ENCODE measurements at regions not wholly inside any gene's neighbourhood (a gene's known extent, or its start where the extent isn't known, plus 50 kb on each side); places are given as distances from the start of the nearest gene placed in this dataset.
A peak's percentile ranks its signal among the peaks of the same experiment; 100 is the strongest.
"Not testable (repeated sequence)": the region's sequence is repeated elsewhere in the genome, so short reads cannot be mapped to it uniquely, and the experiment has no call there.

- CTCF ChIA-PET; H3K4me3 Mint-ChIP-seq; ATAC-seq (replicated peaks in 1 of 4); H3K36me3 Mint-ChIP-seq; H3K36me3 ChIP-seq (ENCODE audit: control insufficient read depth in 2 of 2, extremely low read depth in 1 of 2, insufficient read depth in 1 of 2, low read length in 1 of 2); H3K4me1 Mint-ChIP-seq; H3K27me3 ChIP-seq (replicated peaks in 1 of 2; ENCODE audit: control insufficient read depth in 2 of 2, extremely low read depth in 1 of 2, insufficient read depth in 2 of 2, low read length in 1 of 2); H3K4me3 ChIP-seq (ENCODE audit: control insufficient read depth in 1 of 2, extremely low read depth in 1 of 2, low read length in 1 of 2); H3K4me1 ChIP-seq (ENCODE audit: control insufficient read depth in 1 of 2, extremely low read depth in 1 of 2, insufficient read depth in 2 of 2, low read length in 2 of 2); H3K27ac Mint-ChIP-seq; H3K27me3 Mint-ChIP-seq; POLR2A ChIA-PET; DNase-seq; H3K9me3 ChIP-seq; H3K27ac ChIP-seq (ENCODE audit: low read length): not testable (repeated sequence)
- peaks cover 17 to 30% (median 23%) of the 10 kb centered on the region in 3 donors for H3K9me3 Mint-ChIP-seq
- 100% methylated on average over 2 of the region's 3 CpGs for WGBS (ENCODE audit: insufficient coverage)
These were observed 63.8 kb downstream of the OR4A15 start for GRCh38 chr11:55431541-55431940.

- Histone ChIP-seq H3K27me3 (replicated peaks in 1 of 2; ENCODE audit: control insufficient read depth in 2 of 2, extremely low read depth in 1 of 2, insufficient read depth in 2 of 2, low read length in 1 of 2) (no peaks in the 10 kb centered on the region), H3K27ac (ENCODE audit: low read length) (no peak overlapping the region), H3K36me3 (ENCODE audit: control insufficient read depth in 2 of 2, extremely low read depth in 1 of 2, insufficient read depth in 1 of 2, low read length in 1 of 2) (no peaks in the 10 kb centered on the region), H3K9me3 (peaks cover 6% of the 10 kb centered on the region), H3K4me1 (ENCODE audit: control insufficient read depth in 1 of 2, extremely low read depth in 1 of 2, insufficient read depth in 2 of 2, low read length in 2 of 2) (no peaks in the 10 kb centered on the region), H3K4me3 (ENCODE audit: control insufficient read depth in 1 of 2, extremely low read depth in 1 of 2, low read length in 1 of 2) (no peak overlapping the region)
- Mint-ChIP-seq H3K27ac (no peak overlapping the region), H3K27me3 (no peaks in the 10 kb centered on the region), H3K4me1 (no peaks in the 10 kb centered on the region), H3K36me3 (no peaks in the 10 kb centered on the region), H3K9me3 (peaks cover 0 to 26% (median 26%) of the 10 kb centered on the region in 3 donors), H3K4me3 (no peak overlapping the region)
- POLR2A ChIA-PET = no interaction called here
- WGBS (ENCODE audit: insufficient coverage) = no CpG with 5 or more reads among the region's 2 CpGs
- DNase-seq (no peak), ATAC-seq (replicated peaks in 1 of 4) (no peak)
- CTCF ChIA-PET = no interaction called here
These were observed 89.9 kb downstream of the OR4A15 start for GRCh38 chr11:55457641-55458040.

- H3K9me3 Mint-ChIP-seq = peaks cover 0 to 22% (median 22%) of the 10 kb centered on the region in 3 donors
- H3K4me3 ChIP-seq (ENCODE audit: control insufficient read depth in 1 of 2, extremely low read depth in 1 of 2, low read length in 1 of 2); H3K9me3 ChIP-seq; DNase-seq; ATAC-seq (replicated peaks in 1 of 4); H3K4me1 ChIP-seq (ENCODE audit: control insufficient read depth in 1 of 2, extremely low read depth in 1 of 2, insufficient read depth in 2 of 2, low read length in 2 of 2); H3K4me3 Mint-ChIP-seq; POLR2A ChIA-PET; H3K27ac Mint-ChIP-seq; H3K27me3 Mint-ChIP-seq; H3K4me1 Mint-ChIP-seq; H3K27ac ChIP-seq (ENCODE audit: low read length); H3K36me3 ChIP-seq (ENCODE audit: control insufficient read depth in 2 of 2, extremely low read depth in 1 of 2, insufficient read depth in 1 of 2, low read length in 1 of 2); H3K27me3 ChIP-seq (replicated peaks in 1 of 2; ENCODE audit: control insufficient read depth in 2 of 2, extremely low read depth in 1 of 2, insufficient read depth in 2 of 2, low read length in 1 of 2); CTCF ChIA-PET; H3K36me3 Mint-ChIP-seq: not testable (repeated sequence)
- 91% methylated on average over 16 of the region's 19 CpGs for WGBS (ENCODE audit: insufficient coverage)
These were observed 92.1 kb downstream of the OR4A15 start for GRCh38 chr11:55459871-55460270.

GRCh38 chr11:55474321-55474720, 79.9 kb upstream of the OR4C15 start:
- no peak overlapping the region for H3K4me3 ChIP-seq (ENCODE audit: control insufficient read depth in 1 of 2, extremely low read depth in 1 of 2, low read length in 1 of 2)
- no CpG with 5 or more reads among the region's 2 CpGs for WGBS (ENCODE audit: insufficient coverage)
- H3K27me3 ChIP-seq (replicated peaks in 1 of 2; ENCODE audit: control insufficient read depth in 2 of 2, extremely low read depth in 1 of 2, insufficient read depth in 2 of 2, low read length in 1 of 2) = no peaks in the 10 kb centered on the region
- ATAC-seq (replicated peaks in 1 of 4) = no peak
- no peak overlapping the region for H3K4me3 Mint-ChIP-seq
- H3K27ac ChIP-seq (ENCODE audit: low read length) = no peak overlapping the region
- ChIA-PET POLR2A (no interaction called here), CTCF (no interaction called here)
- no peak for DNase-seq
- H3K36me3 Mint-ChIP-seq = no peaks in the 10 kb centered on the region
- H3K4me1 ChIP-seq (ENCODE audit: control insufficient read depth in 1 of 2, extremely low read depth in 1 of 2, insufficient read depth in 2 of 2, low read length in 2 of 2) = no peaks in the 10 kb centered on the region
- H3K9me3 Mint-ChIP-seq = peaks cover 13 to 23% (median 13%) of the 10 kb centered on the region in 3 donors
- no peak overlapping the region for H3K27ac Mint-ChIP-seq
- H3K27me3 Mint-ChIP-seq = no peaks in the 10 kb centered on the region
- no peaks in the 10 kb centered on the region for H3K36me3 ChIP-seq (ENCODE audit: control insufficient read depth in 2 of 2, extremely low read depth in 1 of 2, insufficient read depth in 1 of 2, low read length in 1 of 2)
- H3K9me3 ChIP-seq = no peaks in the 10 kb centered on the region
- no peaks in the 10 kb centered on the region for H3K4me1 Mint-ChIP-seq

GRCh38 chr11:55481416-55481815, 72.9 kb upstream of the OR4C15 start:
- no peaks in the 10 kb centered on the region for H3K4me1 Mint-ChIP-seq
- no peak for DNase-seq
- no peak for ATAC-seq (replicated peaks in 1 of 4)
- H3K27me3 Mint-ChIP-seq = no peaks in the 10 kb centered on the region
- H3K9me3 ChIP-seq = no peaks in the 10 kb centered on the region
- no peaks in the 10 kb centered on the region for H3K27me3 ChIP-seq (replicated peaks in 1 of 2; ENCODE audit: control insufficient read depth in 2 of 2, extremely low read depth in 1 of 2, insufficient read depth in 2 of 2, low read length in 1 of 2)
- H3K4me3 Mint-ChIP-seq = no peak overlapping the region
- H3K36me3 ChIP-seq (ENCODE audit: control insufficient read depth in 2 of 2, extremely low read depth in 1 of 2, insufficient read depth in 1 of 2, low read length in 1 of 2) = no peaks in the 10 kb centered on the region
- no peak overlapping the region for H3K4me3 ChIP-seq (ENCODE audit: control insufficient read depth in 1 of 2, extremely low read depth in 1 of 2, low read length in 1 of 2)
- H3K27ac ChIP-seq (ENCODE audit: low read length) = no peak overlapping the region
- peaks cover 19 to 27% (median 19%) of the 10 kb centered on the region in 3 donors for H3K9me3 Mint-ChIP-seq
- POLR2A ChIA-PET = no interaction called here
- H3K27ac Mint-ChIP-seq = no peak overlapping the region
- H3K36me3 Mint-ChIP-seq = no peaks in the 10 kb centered on the region
- no CpG with 5 or more reads among the region's 1 CpG for WGBS (ENCODE audit: insufficient coverage)
- CTCF ChIA-PET = no interaction called here
- no peaks in the 10 kb centered on the region for H3K4me1 ChIP-seq (ENCODE audit: control insufficient read depth in 1 of 2, extremely low read depth in 1 of 2, insufficient read depth in 2 of 2, low read length in 2 of 2)

GRCh38 chr11:55497068-55497467, 57.2 kb upstream of the OR4C15 start:
- peaks cover 28 to 42% (median 41%) of the 10 kb centered on the region in 3 donors for H3K9me3 Mint-ChIP-seq
- WGBS (ENCODE audit: insufficient coverage) = 53% methylated on average over 3 of the region's 5 CpGs

GRCh38 chr11:55501014-55501413, 53.3 kb upstream of the OR4C15 start:
- DNase-seq (no peak), ATAC-seq (replicated peaks in 1 of 4) (no peak)
- Mint-ChIP-seq H3K4me1 (no peaks in the 10 kb centered on the region), H3K27ac (no peak overlapping the region), H3K4me3 (no peak overlapping the region), H3K9me3 (peaks cover 25 to 40% (median 34%) of the 10 kb centered on the region in 3 donors), H3K27me3 (no peaks in the 10 kb centered on the region), H3K36me3 (no peaks in the 10 kb centered on the region)
- Histone ChIP-seq H3K36me3 (ENCODE audit: control insufficient read depth in 2 of 2, extremely low read depth in 1 of 2, insufficient read depth in 1 of 2, low read length in 1 of 2) (no peaks in the 10 kb centered on the region), H3K4me3 (ENCODE audit: control insufficient read depth in 1 of 2, extremely low read depth in 1 of 2, low read length in 1 of 2) (no peak overlapping the region), H3K27me3 (replicated peaks in 1 of 2; ENCODE audit: control insufficient read depth in 2 of 2, extremely low read depth in 1 of 2, insufficient read depth in 2 of 2, low read length in 1 of 2) (no peaks in the 10 kb centered on the region), H3K4me1 (ENCODE audit: control insufficient read depth in 1 of 2, extremely low read depth in 1 of 2, insufficient read depth in 2 of 2, low read length in 2 of 2) (no peaks in the 10 kb centered on the region), H3K9me3 (no peaks in the 10 kb centered on the region), H3K27ac (ENCODE audit: low read length) (no peak overlapping the region)
- ChIA-PET POLR2A (no interaction called here), CTCF (no interaction called here)
- WGBS (ENCODE audit: insufficient coverage) = 87% methylated on average over 12 of the region's 15 CpGs

More at GRCh38 chr11:55497068-55497467, 57.2 kb upstream of the OR4C15 start:
- H3K27ac ChIP-seq (ENCODE audit: low read length) = no peak overlapping the region
- ChIA-PET POLR2A (no interaction called here), CTCF (no interaction called here)
- ATAC-seq (replicated peaks in 1 of 4) = no peak
- H3K27me3 Mint-ChIP-seq = no peaks in the 10 kb centered on the region
- no peak overlapping the region for H3K27ac Mint-ChIP-seq
- H3K9me3 ChIP-seq = no peaks in the 10 kb centered on the region
- H3K4me3 ChIP-seq (ENCODE audit: control insufficient read depth in 1 of 2, extremely low read depth in 1 of 2, low read length in 1 of 2) = peak overlapping the region in 1 of 2 donors; percentile 6
- no peaks in the 10 kb centered on the region for H3K4me1 Mint-ChIP-seq
- no peaks in the 10 kb centered on the region for H3K36me3 ChIP-seq (ENCODE audit: control insufficient read depth in 2 of 2, extremely low read depth in 1 of 2, insufficient read depth in 1 of 2, low read length in 1 of 2)
- H3K36me3 Mint-ChIP-seq = no peaks in the 10 kb centered on the region
- H3K4me1 ChIP-seq (ENCODE audit: control insufficient read depth in 1 of 2, extremely low read depth in 1 of 2, insufficient read depth in 2 of 2, low read length in 2 of 2) = no peaks in the 10 kb centered on the region
- no peak overlapping the region for H3K4me3 Mint-ChIP-seq
- DNase-seq = no peak
- no peaks in the 10 kb centered on the region for H3K27me3 ChIP-seq (replicated peaks in 1 of 2; ENCODE audit: control insufficient read depth in 2 of 2, extremely low read depth in 1 of 2, insufficient read depth in 2 of 2, low read length in 1 of 2)

Measured in T-cell (primary cell).